Lower leg skin (tissue), 3 donors: ENCODE measurements at regions not wholly inside any gene's neighbourhood (a gene's known extent, or its start where the extent isn't known, plus 50 kb on each side); places are given as distances from the start of the nearest gene placed in this dataset.

Experiments
- CTCF ChIP-seq, 3 donors: fragments of 450-650 bp; IDR thresholded peaks; one replicate each; pipeline ENCODE4 v1.5.1; 2016; ENCODE audit warnings: antibody characterized with exemption in 3 of 3, mild to moderate bottlenecking in 3 of 3, moderate library complexity in 2 of 3
- POLR2A ChIP-seq, 2 donors: fragments of 450-650 bp; IDR thresholded peaks; one replicate each; pipeline ENCODE4 v1.6.1; 2016 to 2017; ENCODE audit warnings: antibody characterized with exemption in 2 of 2, mild to moderate bottlenecking in 1 of 2, moderate library complexity in 1 of 2

GRCh38 chr21:28226563-28226962 is 766.1 kb downstream of the LTN1 start:
- no peak for TF ChIP-seq CTCF (IDR thresholded peaks at IDR 0.05)
- no peak for TF ChIP-seq POLR2A (IDR thresholded peaks at IDR 0.05)
